Gastroesophageal sphincter (tissue), 4 donors: ENCODE measurements at regions not wholly inside any gene's neighbourhood (a gene's known extent, or its start where the extent isn't known, plus 50 kb on each side); places are given as distances from the start of the nearest gene placed in this dataset.

ENCODE experiments used
- ATAC-seq: fragments of 150-250 bp; one replicate; pipeline ENCODE4 v1.9.1; 2016; ENCODE audit warnings: mild to moderate bottlenecking, moderate library complexity
- H3K27ac ChIP-seq, 4 donors: fragments of 200-600 bp; sonication (generic) in 3 of 4; 1 replicate in 3 of 4; 2 replicates in 1 of 4; pipeline ENCODE4 v1.5.1; 2016 to 2019
- H3K27me3 ChIP-seq: fragments of 200-600 bp; sonication (generic); one replicate; pipeline ENCODE4 v1.5.1; 2019
- H3K36me3 ChIP-seq, 2 donors: fragments of 200-600 bp; sonication (generic); one replicate each; pipeline ENCODE4 v1.5.1; 2019; ENCODE audit warnings: control low read depth in 1 of 2
- H3K4me1 ChIP-seq, 3 donors: fragments of 200-600 bp; sonication (generic); 1 replicate in 2 of 3; 2 replicates in 1 of 3; pipeline ENCODE4 v1.5.1; 2016 to 2019; ENCODE audit warnings: control low read depth in 2 of 3
- H3K4me3 ChIP-seq, 2 donors: fragments of 200-600 bp; sonication (generic); one replicate each; pipeline ENCODE4 v1.5.1; 2019; ENCODE audit warnings: mild to moderate bottlenecking in 1 of 2, moderate library complexity in 1 of 2
- H3K9me3 ChIP-seq, 3 donors: fragments of 200-600 bp; sonication (generic); one replicate each; pipeline ENCODE4 v1.5.1; 2017 to 2019; ENCODE audit warnings: control low read depth in 2 of 3
- EP300 ChIP-seq: sonication (generic); formaldehyde crosslinking; IDR thresholded peaks from one replicate; pipeline ENCODE4 v1.6.1; 2017; ENCODE audit warnings: antibody characterized with exemption, mild to moderate bottlenecking
- POLR2A ChIP-seq, 2 donors: fragments of 450-650 bp; IDR thresholded peaks; one replicate each; pipeline ENCODE4 v1.6.1; 2017; ENCODE audit warnings: antibody characterized with exemption in 2 of 2, mild to moderate bottlenecking in 2 of 2, moderate library complexity in 1 of 2
- POLR2AphosphoS5 ChIP-seq: sonication (generic); formaldehyde crosslinking; IDR thresholded peaks from one replicate; pipeline ENCODE4 v1.6.1; 2017; ENCODE audit warnings: antibody characterized with exemption
- WGBS, 2 donors: methylation state at CpG; one replicate each; pipeline ENCODE4 v1.1.5; 2018; ENCODE audit warnings: low coverage in 1 of 2; 5-methylcytosine and 5-hydroxymethylcytosine counted together
- TF ChIP-seq, protein P1 (sequence below), 4 experiments: fragments of 200-600 bp in 2 of 4; fragments of 450-650 bp in 2 of 4; sonication (generic) in 1 of 4; IDR thresholded peaks; one replicate each; pipeline ENCODE4 v1.5.1; 2017 to 2019; ENCODE audit warnings: antibody characterized with exemption in 4 of 4, mild to moderate bottlenecking in 2 of 4, moderate library complexity in 2 of 4

GRCh38 chr5:61949679-61950435 is 356.1 kb upstream of the KIF2A start:
- TF ChIP-seq, protein P1, sequence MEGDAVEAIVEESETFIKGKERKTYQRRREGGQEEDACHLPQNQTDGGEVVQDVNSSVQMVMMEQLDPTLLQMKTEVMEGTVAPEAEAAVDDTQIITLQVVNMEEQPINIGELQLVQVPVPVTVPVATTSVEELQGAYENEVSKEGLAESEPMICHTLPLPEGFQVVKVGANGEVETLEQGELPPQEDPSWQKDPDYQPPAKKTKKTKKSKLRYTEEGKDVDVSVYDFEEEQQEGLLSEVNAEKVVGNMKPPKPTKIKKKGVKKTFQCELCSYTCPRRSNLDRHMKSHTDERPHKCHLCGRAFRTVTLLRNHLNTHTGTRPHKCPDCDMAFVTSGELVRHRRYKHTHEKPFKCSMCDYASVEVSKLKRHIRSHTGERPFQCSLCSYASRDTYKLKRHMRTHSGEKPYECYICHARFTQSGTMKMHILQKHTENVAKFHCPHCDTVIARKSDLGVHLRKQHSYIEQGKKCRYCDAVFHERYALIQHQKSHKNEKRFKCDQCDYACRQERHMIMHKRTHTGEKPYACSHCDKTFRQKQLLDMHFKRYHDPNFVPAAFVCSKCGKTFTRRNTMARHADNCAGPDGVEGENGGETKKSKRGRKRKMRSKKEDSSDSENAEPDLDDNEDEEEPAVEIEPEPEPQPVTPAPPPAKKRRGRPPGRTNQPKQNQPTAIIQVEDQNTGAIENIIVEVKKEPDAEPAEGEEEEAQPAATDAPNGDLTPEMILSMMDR (IDR thresholded peaks at IDR 0.05): no peak
- TF ChIP-seq POLR2A (IDR thresholded peaks at IDR 0.05) (no peak), EP300 (no peak), POLR2AphosphoS5 (no peak)
- no peaks in the 10 kb centered on the region for H3K4me1 ChIP-seq
- no peak for ATAC-seq
- H3K27ac ChIP-seq: no peak overlapping the region
- no peak overlapping the region for H3K4me3 ChIP-seq
- H3K27me3 ChIP-seq: no peaks in the 10 kb centered on the region
- WGBS, 2 donors: 85 to 88% methylated on average over 4 to 6 of the region's 7 CpGs
- H3K36me3 ChIP-seq: no peaks in the 10 kb centered on the region
- H3K9me3 ChIP-seq: no peaks in the 10 kb centered on the region

DNA sequence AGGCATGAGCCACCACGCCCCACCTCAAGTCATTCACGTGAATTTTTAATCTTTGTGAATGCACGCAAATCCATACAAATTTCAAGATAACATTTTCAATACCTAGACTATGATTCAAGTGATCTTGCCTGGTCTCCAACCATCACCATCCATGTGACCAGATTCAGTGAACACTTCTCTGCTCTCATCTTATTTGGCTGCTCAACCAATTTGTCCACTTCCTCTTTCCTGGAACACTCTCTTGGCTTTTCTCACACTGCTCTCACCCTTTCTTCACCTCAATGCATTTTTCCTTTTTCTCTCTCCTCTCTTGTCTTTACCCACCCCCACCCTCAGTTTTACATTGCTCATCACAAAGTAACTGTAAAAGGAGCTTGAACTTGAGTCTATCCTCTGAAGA is 354.7 kb upstream of the KIF2A start:
- H3K4me3 ChIP-seq: no peak overlapping the region
- no peaks in the 10 kb centered on the region for H3K27me3 ChIP-seq
- WGBS, 2 donors: 93 to 100% methylated on average over 1 to 2 of the region's 3 CpGs
- no peaks in the 10 kb centered on the region for H3K36me3 ChIP-seq
- no peak for TF ChIP-seq EP300
- TF ChIP-seq, protein P1 (IDR thresholded peaks at IDR 0.05): no peak
- TF ChIP-seq POLR2AphosphoS5: no peak
- no peak for TF ChIP-seq POLR2A (IDR thresholded peaks at IDR 0.05)
- no peaks in the 10 kb centered on the region for H3K9me3 ChIP-seq
- no peaks in the 10 kb centered on the region for H3K4me1 ChIP-seq
- no peak overlapping the region for H3K27ac ChIP-seq
- ATAC-seq: no peak

GRCh38 chr5:61953913-61954312 is 352.1 kb upstream of the KIF2A start:
- ATAC-seq: no peak
- no peak overlapping the region for H3K27ac ChIP-seq
- H3K36me3 ChIP-seq: no peaks in the 10 kb centered on the region
- H3K27me3 ChIP-seq: no peaks in the 10 kb centered on the region
- no peak overlapping the region for H3K4me3 ChIP-seq
- no peaks in the 10 kb centered on the region for H3K4me1 ChIP-seq
- WGBS, 2 donors: 64 to 83% methylated on average over 2 to 3 of the region's 3 CpGs
- TF ChIP-seq, protein P1 (IDR thresholded peaks at IDR 0.05): no peak
- TF ChIP-seq EP300 (no peak), POLR2AphosphoS5 (no peak), POLR2A (IDR thresholded peaks at IDR 0.05) (no peak)
- H3K9me3 ChIP-seq: no peaks in the 10 kb centered on the region

DNA sequence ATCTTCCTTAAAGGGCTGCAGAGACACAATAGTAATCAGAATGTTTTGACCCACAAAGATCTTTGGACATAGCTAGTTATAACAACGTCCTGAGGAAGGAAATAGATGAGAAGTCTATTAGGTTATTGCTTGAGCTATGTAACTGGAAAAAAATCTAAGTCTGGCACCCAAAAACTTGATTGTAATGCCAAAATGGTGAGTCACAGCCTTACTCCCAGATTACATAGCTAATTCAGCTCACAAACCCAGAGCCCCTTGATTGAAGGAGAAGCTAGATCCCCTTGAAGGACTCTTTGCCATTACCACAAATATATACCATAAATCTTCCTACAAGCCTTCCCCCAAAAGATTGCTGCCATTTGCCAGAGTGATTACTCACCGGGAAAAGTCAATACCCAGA is 341.8 kb upstream of the KIF2A start:
- TF ChIP-seq POLR2A (IDR thresholded peaks at IDR 0.05): no peak
- TF ChIP-seq POLR2AphosphoS5: no peak
- TF ChIP-seq, protein P1 (IDR thresholded peaks at IDR 0.05): no peak
- no peak for TF ChIP-seq EP300

GRCh38 chr5:61965069-61965468 is 340.9 kb upstream of the KIF2A start:
- no peak overlapping the region for H3K4me3 ChIP-seq
- ATAC-seq: no peak
- H3K27me3 ChIP-seq: no peaks in the 10 kb centered on the region
- no peaks in the 10 kb centered on the region for H3K4me1 ChIP-seq
- WGBS, 2 donors: 94 to 100% methylated on average over 1 of the region's 1 CpG
- TF ChIP-seq POLR2A (IDR thresholded peaks at IDR 0.05) (no peak), EP300 (no peak), POLR2AphosphoS5 (no peak)
- TF ChIP-seq, protein P1 (IDR thresholded peaks at IDR 0.05): no peak
- no peaks in the 10 kb centered on the region for H3K36me3 ChIP-seq
- no peaks in the 10 kb centered on the region for H3K9me3 ChIP-seq
- H3K27ac ChIP-seq: no peak overlapping the region

More for the DNA sequence above, 341.8 kb upstream of the KIF2A start:
- Histone ChIP-seq H3K4me3 (no peak overlapping the region), H3K27me3 (no peaks in the 10 kb centered on the region), H3K9me3 (no peaks in the 10 kb centered on the region), H3K4me1 (no peaks in the 10 kb centered on the region), H3K27ac (no peak overlapping the region), H3K36me3 (no peaks in the 10 kb centered on the region)
- ATAC-seq: no peak
- WGBS, 2 donors: 54 to 60% methylated on average over 2 of the region's 2 CpGs
